Large intestine (tissue), 3 donors: ENCODE measurements at regions not wholly inside any gene's neighbourhood (a gene's known extent, or its start where the extent isn't known, plus 50 kb on each side); places are given as distances from the start of the nearest gene placed in this dataset.

Experiments used
- DNase-seq, 2 donors: peaks; one replicate each; pipeline versions ENCODE4 v3.0.0 to v3.0.0-alpha.2; 2013
- H3K27ac ChIP-seq: one replicate; pipeline ENCODE4 v1.5.1; 2013; ENCODE audit warnings: low read length
- H3K27me3 ChIP-seq: 2 replicates; pipeline ENCODE4 v1.6.1; 2013; ENCODE audit warnings: low read length; ENCODE audit not compliant: control insufficient read depth, insufficient read depth
- H3K36me3 ChIP-seq: 2 replicates; pipeline ENCODE4 v1.6.1; 2013; ENCODE audit warnings: low read length; ENCODE audit not compliant: control insufficient read depth, insufficient read depth
- H3K4me1 ChIP-seq: one replicate; pipeline ENCODE4 v1.6.1; 2013; ENCODE audit warnings: low read length; ENCODE audit not compliant: control insufficient read depth, insufficient read depth
- H3K4me3 ChIP-seq: one replicate; pipeline ENCODE4 v1.5.1; 2013; ENCODE audit warnings: low read length
- H3K9me3 ChIP-seq: one replicate; pipeline ENCODE4 v1.6.1; 2013; ENCODE audit warnings: mild to moderate bottlenecking, low read depth, low read length, moderate library complexity; ENCODE audit not compliant: control insufficient read depth
- WGBS: methylation state at CpG from one replicate; pipeline ENCODE4 v1.1.5; 2013; ENCODE audit warnings: low lambda C conversion rate; ENCODE audit not compliant: insufficient coverage; 5-methylcytosine and 5-hydroxymethylcytosine counted together

- Histone ChIP-seq H3K4me3 (no peak overlapping the region), H3K36me3 (no peaks in the 10 kb centered on the region), H3K4me1 (no peaks in the 10 kb centered on the region), H3K27me3 (no peaks in the 10 kb centered on the region), H3K27ac (no peak overlapping the region), H3K9me3 (no peaks in the 10 kb centered on the region)
- WGBS: 90% methylated on average over 2 of the region's 10 CpGs
- DNase-seq: no peak
These were observed 131.5 kb downstream of the OAT start for GRCh38 chr10:124287071-124287685.

GRCh38 chr10:124286621-124287020 is 132.1 kb downstream of the OAT start:
- DNase-seq: no peak
- H3K9me3 ChIP-seq: no peaks in the 10 kb centered on the region
- H3K4me1 ChIP-seq: no peaks in the 10 kb centered on the region
- no peaks in the 10 kb centered on the region for H3K27me3 ChIP-seq
- no peak overlapping the region for H3K4me3 ChIP-seq
- no peak overlapping the region for H3K27ac ChIP-seq
- H3K36me3 ChIP-seq: no peaks in the 10 kb centered on the region
- no CpG with 5 or more reads among the region's 1 CpG for WGBS

GRCh38 chr10:124285587-124286527 is 132.9 kb downstream of the OAT start:
- 94% methylated on average over 2 of the region's 21 CpGs for WGBS
- no peaks in the 10 kb centered on the region for H3K36me3 ChIP-seq
- H3K27ac ChIP-seq: no peak overlapping the region
- H3K27me3 ChIP-seq: no peaks in the 10 kb centered on the region
- no peak overlapping the region for H3K4me3 ChIP-seq
- no peaks in the 10 kb centered on the region for H3K9me3 ChIP-seq
- no peaks in the 10 kb centered on the region for H3K4me1 ChIP-seq
- DNase-seq: no peak

GRCh38 chr10:124283949-124284250 is 134.8 kb downstream of the OAT start:
- Histone ChIP-seq H3K27ac (no peak overlapping the region), H3K27me3 (no peaks in the 10 kb centered on the region), H3K36me3 (no peaks in the 10 kb centered on the region), H3K9me3 (no peaks in the 10 kb centered on the region), H3K4me3 (no peak overlapping the region), H3K4me1 (no peaks in the 10 kb centered on the region)
- no CpG with 5 or more reads among the region's 9 CpGs for WGBS
- DNase-seq: no peak

- DNase-seq: no peak
- no peak overlapping the region for H3K4me3 ChIP-seq
- H3K27me3 ChIP-seq: no peaks in the 10 kb centered on the region
- WGBS: 60% methylated on average over 1 of the region's 8 CpGs
- H3K9me3 ChIP-seq: no peaks in the 10 kb centered on the region
- H3K27ac ChIP-seq: no peak overlapping the region
- no peaks in the 10 kb centered on the region for H3K36me3 ChIP-seq
- no peaks in the 10 kb centered on the region for H3K4me1 ChIP-seq
These were observed 135.3 kb downstream of the OAT start for GRCh38 chr10:124283215-124283948.

- no CpG with 5 or more reads among the region's 11 CpGs for WGBS
- H3K36me3 ChIP-seq: no peaks in the 10 kb centered on the region
- no peaks in the 10 kb centered on the region for H3K27me3 ChIP-seq
- H3K27ac ChIP-seq: no peak overlapping the region
- no peak overlapping the region for H3K4me3 ChIP-seq
- DNase-seq: no peak
- H3K4me1 ChIP-seq: no peaks in the 10 kb centered on the region
- H3K9me3 ChIP-seq: no peaks in the 10 kb centered on the region
These were observed 136.4 kb downstream of the OAT start for GRCh38 chr10:124282326-124282725.

- no CpG with 5 or more reads among the region's 10 CpGs for WGBS
- H3K36me3 ChIP-seq: no peaks in the 10 kb centered on the region
- H3K27ac ChIP-seq: no peak overlapping the region
- no peak for DNase-seq
- H3K27me3 ChIP-seq: no peaks in the 10 kb centered on the region
- H3K4me1 ChIP-seq: no peaks in the 10 kb centered on the region
- no peaks in the 10 kb centered on the region for H3K9me3 ChIP-seq
- H3K4me3 ChIP-seq: no peak overlapping the region
These were observed 137.1 kb downstream of the OAT start for GRCh38 chr10:124281666-124282065.

GRCh38 chr10:124280916-124281315 is 137.8 kb downstream of the OAT start:
- H3K4me3 ChIP-seq: no peak overlapping the region
- H3K27ac ChIP-seq: no peak overlapping the region
- H3K27me3 ChIP-seq: no peaks in the 10 kb centered on the region
- H3K9me3 ChIP-seq: no peaks in the 10 kb centered on the region
- no peaks in the 10 kb centered on the region for H3K4me1 ChIP-seq
- no peaks in the 10 kb centered on the region for H3K36me3 ChIP-seq
- no CpG with 5 or more reads among the region's 5 CpGs for WGBS
- DNase-seq: no peak

GRCh38 chr10:124279882-124280281 is 138.8 kb downstream of the OAT start:
- WGBS: no CpG with 5 or more reads among the region's 8 CpGs
- H3K4me1 ChIP-seq: no peaks in the 10 kb centered on the region
- no peaks in the 10 kb centered on the region for H3K27me3 ChIP-seq
- no peaks in the 10 kb centered on the region for H3K9me3 ChIP-seq
- H3K27ac ChIP-seq: no peak overlapping the region
- DNase-seq: no peak
- H3K36me3 ChIP-seq: no peaks in the 10 kb centered on the region
- H3K4me3 ChIP-seq: no peak overlapping the region

- DNase-seq: no peak
- Histone ChIP-seq H3K9me3 (no peaks in the 10 kb centered on the region), H3K4me3 (no peak overlapping the region), H3K4me1 (no peaks in the 10 kb centered on the region), H3K27ac (no peak overlapping the region), H3K27me3 (no peaks in the 10 kb centered on the region), H3K36me3 (no peaks in the 10 kb centered on the region)
- no CpG with 5 or more reads among the region's 2 CpGs for WGBS
These were observed 139.4 kb downstream of the OAT start for GRCh38 chr10:124279298-124279697.
